ENCODE measurements at regions not wholly inside any gene's neighbourhood (a gene's known extent, or its start where the extent isn't known, plus 50 kb on each side); places are given as distances from the start of the nearest gene placed in this dataset.

DNA sequence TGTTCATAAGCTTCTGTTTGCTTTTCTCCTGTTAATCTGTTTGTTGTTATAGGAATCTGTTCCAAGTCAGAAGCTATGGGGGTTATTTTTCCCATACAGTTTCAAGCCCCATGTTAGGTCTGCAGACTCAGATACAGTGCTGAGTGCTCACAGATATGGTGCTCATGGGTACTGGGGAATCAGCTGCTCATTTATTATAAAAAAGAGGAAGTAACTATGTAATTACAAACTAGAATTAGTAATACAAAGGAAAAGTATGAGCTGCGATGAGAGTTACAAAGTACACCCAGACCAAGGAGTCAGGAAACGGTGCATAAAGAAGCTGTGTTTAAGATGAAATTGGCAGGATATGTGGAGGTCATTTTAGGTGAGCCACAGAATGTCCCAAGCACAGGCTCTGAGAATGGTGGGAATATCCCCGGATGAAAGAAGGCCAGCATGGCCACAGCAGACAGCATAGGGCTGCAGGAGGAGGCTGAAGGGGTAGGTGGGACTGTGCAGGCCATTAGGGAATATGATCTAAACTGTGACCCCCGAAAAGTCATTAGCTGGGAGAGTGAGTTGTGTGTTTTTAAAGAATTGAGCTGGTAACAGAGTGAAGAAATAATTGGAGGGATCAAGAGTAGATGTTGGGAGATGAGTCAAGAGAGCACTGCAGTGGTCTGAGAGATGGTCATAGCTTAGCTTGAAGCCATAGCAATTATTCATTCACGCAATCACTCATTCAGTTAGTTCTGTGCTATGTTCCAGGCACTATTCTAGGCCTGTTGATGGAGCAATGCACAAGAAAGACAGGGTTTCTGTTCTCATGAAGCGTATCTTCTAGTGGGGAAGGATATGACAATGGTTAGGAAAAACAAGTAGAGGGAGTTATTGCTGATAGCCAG, 177.4 kb upstream of the UBL3 start:
- in situ Hi-C loops (cut with HindIII; ENCODE audit: low pct_unique_long_range_greater_than_20kb, low sequenced_read_pairs) (no loop called here), intact Hi-C loops (cut with micrococcal nuclease; ENCODE audit: unreplicated experiment) (no loop called here)
- Histone ChIP-seq H3K27me3 (ENCODE audit: control insufficient read depth, insufficient read depth, low read length) (no peaks in the 10 kb centered on the region), H3K4me3 (ENCODE audit: low read depth in 2 of 2, low read length in 2 of 2) (no peak overlapping the region), H3K4me1 (ENCODE audit: control insufficient read depth, insufficient read depth, low read length) (no peaks in the 10 kb centered on the region), H3K9me3 (ENCODE audit: control insufficient read depth, insufficient read depth, low read depth, low read length) (no peaks in the 10 kb centered on the region), H3K36me3 (ENCODE audit: control insufficient read depth, insufficient read depth, low read length) (no peaks in the 10 kb centered on the region), H3K27ac (ENCODE audit: low read length) (no peak overlapping the region)
- ATAC-seq: no peak
- BruUV-seq (replicated peaks): no TSS peak
- POLR2A ChIA-PET: no interaction called here
- CTCF ChIA-PET: no interaction called here
- no peak for TF ChIP-seq CTCF (IDR thresholded peaks at IDR 0.05)
- TF ChIP-seq SIN3A (IDR thresholded peaks at IDR 0.05; ENCODE audit: borderline replicate concordance, insufficient read depth, low read depth, low read length): no peak
- no peak for TF ChIP-seq POLR2AphosphoS5 (IDR thresholded peaks at IDR 0.05; ENCODE audit: low read depth, low read length)
- no peak for TF ChIP-seq TCF7L2 (IDR thresholded peaks at IDR 0.05; ENCODE audit: low read depth, low read length)
- no peak for DNase-seq (ENCODE audit: low read depth, low spot score)

DNA sequence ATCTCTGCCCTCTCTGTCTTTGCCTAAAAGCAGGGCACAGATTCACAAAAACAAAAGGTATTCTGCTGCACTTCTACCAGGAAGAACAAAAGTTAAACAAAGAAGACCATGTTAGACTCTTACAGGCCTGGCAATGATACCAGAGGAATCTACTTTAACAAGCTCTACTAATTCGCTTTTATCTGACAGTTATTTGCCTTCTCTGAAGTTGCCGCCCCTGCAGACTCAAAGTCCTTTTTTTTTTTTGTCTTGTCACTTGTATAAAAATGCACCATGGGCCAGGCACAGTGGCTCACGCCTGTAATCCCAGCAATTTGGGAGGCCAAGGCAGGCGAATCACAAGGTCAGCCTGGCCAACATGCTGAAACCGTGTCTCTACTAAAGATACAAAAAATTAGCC, 176.5 kb upstream of the UBL3 start:
- H3K27ac ChIP-seq (ENCODE audit: low read length): no peak overlapping the region
- CTCF ChIA-PET: no interaction called here
- in situ Hi-C loops (cut with HindIII; ENCODE audit: low pct_unique_long_range_greater_than_20kb, low sequenced_read_pairs): no loop called here
- H3K27me3 ChIP-seq (ENCODE audit: control insufficient read depth, insufficient read depth, low read length): no peaks in the 10 kb centered on the region
- POLR2A ChIA-PET: no interaction called here
- no peak for TF ChIP-seq SIN3A (IDR thresholded peaks at IDR 0.05; ENCODE audit: borderline replicate concordance, insufficient read depth, low read depth, low read length)
- no peaks in the 10 kb centered on the region for H3K36me3 ChIP-seq (ENCODE audit: control insufficient read depth, insufficient read depth, low read length)
- H3K9me3 ChIP-seq (ENCODE audit: control insufficient read depth, insufficient read depth, low read depth, low read length): no peaks in the 10 kb centered on the region
- intact Hi-C loops (cut with micrococcal nuclease; ENCODE audit: unreplicated experiment): no loop called here
- H3K4me3 ChIP-seq (ENCODE audit: low read depth in 2 of 2, low read length in 2 of 2): no peak overlapping the region
- ATAC-seq (no peak), DNase-seq (ENCODE audit: low read depth, low spot score) (no peak)
- H3K4me1 ChIP-seq (ENCODE audit: control insufficient read depth, insufficient read depth, low read length): no peaks in the 10 kb centered on the region
- no TSS peak for BruUV-seq (replicated peaks)

DNA sequence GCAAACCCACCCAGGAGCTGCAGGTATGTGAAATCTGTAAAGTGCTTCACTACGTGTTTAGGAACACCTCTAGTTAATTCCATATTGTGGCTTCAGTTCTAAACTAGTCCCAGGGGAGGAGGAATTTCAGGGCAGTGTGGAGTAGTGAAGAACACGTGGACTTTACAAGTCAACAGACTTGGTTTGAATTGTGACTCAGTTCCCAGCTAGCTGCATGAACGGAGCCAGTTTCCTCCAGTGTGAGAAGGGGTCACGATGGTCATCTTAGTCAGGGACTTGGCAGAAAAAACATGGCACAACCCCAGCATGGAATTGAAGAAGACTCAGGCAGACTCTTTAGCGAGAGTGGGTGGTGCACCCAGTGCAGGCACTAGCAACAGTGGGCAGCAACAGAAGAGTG, 175.7 kb upstream of the UBL3 start:
- Histone ChIP-seq H3K36me3 (ENCODE audit: control insufficient read depth, insufficient read depth, low read length) (no peaks in the 10 kb centered on the region), H3K27me3 (ENCODE audit: control insufficient read depth, insufficient read depth, low read length) (no peaks in the 10 kb centered on the region), H3K4me3 (ENCODE audit: low read depth in 2 of 2, low read length in 2 of 2) (no peak overlapping the region), H3K9me3 (ENCODE audit: control insufficient read depth, insufficient read depth, low read depth, low read length) (no peaks in the 10 kb centered on the region), H3K4me1 (ENCODE audit: control insufficient read depth, insufficient read depth, low read length) (no peaks in the 10 kb centered on the region), H3K27ac (ENCODE audit: low read length) (no peak overlapping the region)
- TF ChIP-seq CTCF (IDR thresholded peaks at IDR 0.05) (no peak), POLR2AphosphoS5 (IDR thresholded peaks at IDR 0.05; ENCODE audit: low read depth, low read length) (no peak), SIN3A (IDR thresholded peaks at IDR 0.05; ENCODE audit: borderline replicate concordance, insufficient read depth, low read depth, low read length) (no peak), TCF7L2 (IDR thresholded peaks at IDR 0.05; ENCODE audit: low read depth, low read length) (no peak), REST (IDR thresholded peaks at IDR 0.05; ENCODE audit: insufficient read depth in 1 of 2, low read depth in 2 of 2, low read length in 1 of 2) (no peak)
- in situ Hi-C loops (cut with HindIII; ENCODE audit: low pct_unique_long_range_greater_than_20kb, low sequenced_read_pairs): no loop called here
- ATAC-seq: no peak
- POLR2A ChIA-PET: no interaction called here
- BruUV-seq (replicated peaks): no TSS peak
- no peak for DNase-seq (ENCODE audit: low read depth, low spot score)
- CTCF ChIA-PET: no interaction called here
- intact Hi-C loops (cut with micrococcal nuclease; ENCODE audit: unreplicated experiment): no loop called here
